ENCODE measurements at regions not wholly inside any gene's neighbourhood (a gene's known extent, or its start where the extent isn't known, plus 50 kb on each side); places are given as distances from the start of the nearest gene placed in this dataset.

GRCh38 chr5:72613515-72613914 is 106.3 kb upstream of the ZNF366 start:
- no peak for DNase-seq

- no peak for DNase-seq
Observed at GRCh38 chr5:72612810-72613209, 105.6 kb upstream of the ZNF366 start.

- DNase-seq: peak; percentile 11
Observed at GRCh38 chr5:72611118-72611730, 104.0 kb upstream of the ZNF366 start.

- no peak for DNase-seq
Observed at GRCh38 chr5:72608926-72609325, 101.7 kb upstream of the ZNF366 start.

- DNase-seq: no peak
Observed at GRCh38 chr5:72608297-72608696, 101.1 kb upstream of the ZNF366 start.

GRCh38 chr5:72607381-72607780 is 100.2 kb upstream of the ZNF366 start:
- no peak for DNase-seq

- no peak for DNase-seq
Observed at GRCh38 chr5:72606525-72606924, 99.3 kb upstream of the ZNF366 start.

GRCh38 chr5:72605632-72606031 is 98.4 kb upstream of the ZNF366 start:
- DNase-seq: no peak

- no peak for DNase-seq
Observed at GRCh38 chr5:72604798-72605154, 97.6 kb upstream of the ZNF366 start.

GRCh38 chr5:72604111-72604797 is 97.0 kb upstream of the ZNF366 start:
- DNase-seq: no peak

GRCh38 chr5:72602696-72603685 is 95.8 kb upstream of the ZNF366 start:
- no peak for DNase-seq

- no peak for DNase-seq
Observed at GRCh38 chr5:72601861-72602260, 94.7 kb upstream of the ZNF366 start.

GRCh38 chr5:72600391-72600981 is 93.3 kb upstream of the ZNF366 start:
- DNase-seq: no peak

GRCh38 chr5:72599519-72600370 is 92.5 kb upstream of the ZNF366 start:
- DNase-seq: no peak

- no peak for DNase-seq
Observed at GRCh38 chr5:72599065-72599433, 91.8 kb upstream of the ZNF366 start.

GRCh38 chr5:72598401-72599064 is 91.3 kb upstream of the ZNF366 start:
- DNase-seq: no peak

- DNase-seq: no peak
Observed at GRCh38 chr5:72597456-72597948, 90.3 kb upstream of the ZNF366 start.

- DNase-seq: no peak
Observed at GRCh38 chr5:72596956-72597355, 89.7 kb upstream of the ZNF366 start.

- DNase-seq: no peak
Observed at GRCh38 chr5:72588640-72589039, 81.4 kb upstream of the ZNF366 start.

- DNase-seq: no peak
Observed at GRCh38 chr5:72587661-72588308, 80.6 kb upstream of the ZNF366 start.

Data from stimulated activated naive CD4-positive, alpha-beta T cell treated with Interleukin-2 at 50 U/mL for 16 hours (primary cell).